HUES48 (cell line): ENCODE measurements at regions not wholly inside any gene's neighbourhood (a gene's known extent, or its start where the extent isn't known, plus 50 kb on each side); places are given as distances from the start of the nearest gene placed in this dataset.
A peak's percentile ranks its signal among the peaks of the same experiment; 100 is the strongest.

Experiments
- H3K27ac ChIP-seq: one replicate; pipeline ENCODE4 v1.7.0; 2013; ENCODE audit warnings: low read depth, low read length, inconsistent platforms
- H3K27me3 ChIP-seq: 2 replicates; pipeline ENCODE4 v1.6.1; 2013; ENCODE audit warnings: mild to moderate bottlenecking, low read length; ENCODE audit not compliant: control insufficient read depth, insufficient read depth
- H3K36me3 ChIP-seq: 2 replicates; pipeline ENCODE4 v1.6.1; 2013; ENCODE audit warnings: low read length; ENCODE audit not compliant: control insufficient read depth, insufficient read depth
- H3K4me1 ChIP-seq: 2 replicates; pipeline ENCODE4 v1.6.1; 2013; ENCODE audit warnings: mild to moderate bottlenecking, low read length; ENCODE audit not compliant: control insufficient read depth, insufficient read depth
- H3K4me3 ChIP-seq: 2 replicates; pipeline ENCODE4 v1.5.1; 2013; ENCODE audit warnings: mild to moderate bottlenecking, low read depth, low read length
- H3K9ac ChIP-seq: 2 replicates; pipeline ENCODE4 v1.6.1; 2013; ENCODE audit warnings: mild to moderate bottlenecking, low read depth, low read length, moderate library complexity
- H3K9me3 ChIP-seq: 2 replicates; pipeline ENCODE4 v1.6.1; 2013; ENCODE audit warnings: low read length; ENCODE audit not compliant: control insufficient read depth, insufficient read depth

DNA sequence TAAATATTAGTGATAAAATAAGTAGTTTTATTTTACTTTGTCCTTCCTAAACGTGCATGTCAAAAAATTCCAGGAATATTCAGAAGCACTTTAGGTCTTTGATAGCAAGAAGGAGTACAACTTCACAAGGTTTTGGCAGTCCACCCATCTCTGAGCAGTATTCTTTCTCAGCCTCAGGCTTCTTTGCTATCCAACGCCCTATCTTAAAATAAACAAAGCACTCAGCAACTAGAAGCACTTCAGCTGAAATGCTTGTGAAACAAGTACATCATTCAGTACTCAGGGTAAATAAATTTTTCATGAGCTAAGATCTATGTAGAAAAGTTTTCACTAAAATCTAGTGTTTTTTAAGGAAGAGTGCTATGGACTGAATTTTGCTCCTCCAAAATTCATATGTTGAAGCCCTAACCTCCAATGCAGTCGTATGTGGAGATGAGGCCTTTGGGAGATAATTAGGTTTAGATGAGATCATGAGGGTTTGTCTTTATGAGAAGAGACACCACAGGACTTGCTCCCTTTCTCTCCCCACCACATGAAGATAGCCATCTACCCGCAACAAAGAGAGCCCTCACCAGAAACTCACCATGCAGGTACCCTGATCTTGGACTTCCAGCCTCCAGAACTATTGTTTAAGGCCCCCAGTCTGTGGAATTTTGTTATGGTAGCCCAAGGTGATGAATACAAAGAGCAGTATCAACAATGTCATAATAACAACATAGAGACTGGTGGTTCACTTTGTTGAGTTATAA is 539.1 kb downstream of the TFAP2A start:
- Histone ChIP-seq H3K9me3 (peaks cover 9% of the 10 kb centered on the region), H3K4me1 (no peaks in the 10 kb centered on the region), H3K9ac (no peak overlapping the region), H3K27ac (no peak overlapping the region), H3K36me3 (no peaks in the 10 kb centered on the region), H3K27me3 (no peaks in the 10 kb centered on the region), H3K4me3 (no peak overlapping the region)

DNA sequence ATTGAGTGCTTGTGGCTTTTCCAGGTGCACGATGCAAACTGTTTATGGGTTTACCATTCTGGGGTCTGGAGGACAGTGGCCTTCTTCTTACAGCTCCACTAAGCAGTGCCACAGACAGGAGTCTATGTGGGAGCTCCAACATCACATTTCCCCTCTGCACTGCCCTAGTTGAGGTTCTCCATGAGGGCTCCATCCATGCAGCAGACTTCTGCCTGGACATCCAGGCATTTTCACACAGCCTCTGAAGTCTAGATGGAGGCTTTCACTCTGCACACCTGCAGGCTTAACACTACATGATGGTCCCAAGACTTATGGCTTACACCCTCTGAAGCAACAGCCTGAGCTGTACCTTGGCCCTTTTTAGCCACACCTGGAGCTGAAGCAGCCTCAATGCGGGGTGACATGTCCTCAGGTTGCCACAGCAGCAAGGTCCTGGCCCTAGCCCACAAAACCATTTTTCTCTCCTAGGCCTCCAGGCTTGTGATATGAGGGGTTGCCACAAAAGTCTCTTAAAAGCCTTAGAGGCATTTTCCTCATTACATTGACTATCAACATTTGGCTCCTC is 552.2 kb downstream of the TFAP2A start:
- no peaks in the 10 kb centered on the region for H3K36me3 ChIP-seq
- no peaks in the 10 kb centered on the region for H3K4me1 ChIP-seq
- H3K9ac ChIP-seq = no peak overlapping the region
- H3K9me3 ChIP-seq = peaks cover 21% of the 10 kb centered on the region
- H3K4me3 ChIP-seq = no peak overlapping the region
- H3K27me3 ChIP-seq = no peaks in the 10 kb centered on the region
- no peak overlapping the region for H3K27ac ChIP-seq

DNA sequence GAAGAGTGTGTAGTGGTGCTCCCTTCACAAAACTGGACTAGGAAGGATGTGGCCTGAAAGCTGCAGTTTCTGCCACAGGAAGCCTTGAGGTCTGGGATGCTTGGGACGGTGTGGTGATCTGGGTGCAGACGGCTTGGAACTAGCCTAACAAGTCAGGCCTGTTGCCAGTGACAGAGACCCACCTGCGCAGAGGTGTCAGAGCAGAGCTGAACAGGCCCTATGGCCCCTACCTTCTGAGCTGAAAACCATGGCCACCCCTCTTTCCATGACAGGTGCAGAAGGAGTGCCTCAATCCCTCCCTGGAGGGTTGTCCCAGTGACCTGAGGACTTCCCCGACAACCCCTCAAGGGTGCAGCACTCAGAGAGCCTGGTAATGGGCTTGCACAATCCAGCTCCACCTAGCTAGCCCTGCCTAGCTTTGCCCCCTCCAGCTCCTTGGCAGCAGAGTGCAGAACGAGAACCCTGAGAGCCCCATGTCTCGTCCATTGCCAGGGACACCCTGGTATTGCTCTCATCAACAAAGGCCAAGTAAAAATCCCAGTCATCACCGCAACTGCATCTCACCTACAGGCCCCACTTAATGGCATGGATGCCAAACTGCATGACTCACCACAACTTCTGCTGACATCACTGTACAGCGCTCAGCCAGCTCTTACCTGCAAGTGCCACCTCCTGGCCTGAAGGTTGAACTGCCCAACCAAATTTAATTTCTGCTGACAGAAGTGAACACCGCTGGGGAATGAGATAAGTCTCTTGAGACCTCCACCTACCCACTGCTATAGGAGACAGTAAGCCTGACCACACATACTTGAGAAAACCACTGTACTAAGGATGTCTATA is 563.1 kb downstream of the TFAP2A start:
- Histone ChIP-seq H3K36me3 (no peaks in the 10 kb centered on the region), H3K9me3 (peaks cover 4% of the 10 kb centered on the region)

DNA sequence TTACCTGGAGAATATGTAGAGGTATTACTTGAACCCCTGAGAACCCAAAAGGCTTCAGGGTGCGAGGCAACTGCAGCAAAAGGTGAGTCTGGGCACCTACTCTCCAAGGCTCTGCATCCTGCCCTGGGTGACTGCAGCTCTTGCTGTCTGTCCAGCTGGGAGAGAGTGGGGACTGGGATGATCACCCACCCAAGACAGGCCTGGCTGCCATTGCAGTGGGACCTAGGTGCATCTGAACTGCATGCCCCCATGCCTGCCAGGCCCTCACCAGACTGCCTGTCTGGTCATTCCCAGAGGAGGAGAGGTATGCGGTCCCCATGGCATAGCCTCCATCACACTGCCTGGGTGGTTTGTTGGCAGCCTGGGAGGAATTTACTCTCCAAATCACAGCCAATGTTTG is 563.9 kb downstream of the TFAP2A start:
- H3K27me3 ChIP-seq = no peaks in the 10 kb centered on the region
- H3K9ac ChIP-seq = no peak overlapping the region
- peaks cover 11% of the 10 kb centered on the region for H3K9me3 ChIP-seq
- no peak overlapping the region for H3K27ac ChIP-seq
- no peaks in the 10 kb centered on the region for H3K36me3 ChIP-seq
- no peak overlapping the region for H3K4me3 ChIP-seq
- peaks cover 4% of the 10 kb centered on the region; the same call in 1 of the 2 replicates for H3K4me1 ChIP-seq

More for the DNA sequence above, 563.1 kb downstream of the TFAP2A start:
- Histone ChIP-seq H3K27me3 (no peaks in the 10 kb centered on the region), H3K4me1 (peaks cover 4% of the 10 kb centered on the region; the same call in 1 of the 2 replicates), H3K27ac (no peak overlapping the region), H3K9ac (no peak overlapping the region), H3K4me3 (no peak overlapping the region)

DNA sequence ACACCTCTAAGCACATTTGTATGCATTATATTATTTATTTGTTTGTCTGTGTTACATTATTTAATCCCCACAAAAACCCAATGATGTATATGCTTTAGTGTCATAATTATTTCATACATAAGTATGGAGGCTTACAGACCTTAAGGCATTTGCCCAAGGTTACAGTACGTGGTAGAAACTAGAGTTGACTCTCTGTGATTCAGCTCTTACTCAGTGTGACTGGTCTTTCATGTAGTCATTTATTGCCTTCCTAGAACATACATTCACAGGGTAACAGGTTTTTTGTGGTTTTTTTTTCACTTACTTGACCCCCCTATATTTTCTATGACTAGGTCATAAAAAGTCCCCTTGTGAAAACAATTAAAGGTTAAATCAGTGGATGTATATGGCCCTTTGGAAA is 566.8 kb downstream of the TFAP2A start:
- no peak overlapping the region for H3K4me3 ChIP-seq
- H3K27ac ChIP-seq = no peak overlapping the region
- peaks cover 13% of the 10 kb centered on the region for H3K9me3 ChIP-seq
- H3K27me3 ChIP-seq = no peaks in the 10 kb centered on the region
- H3K36me3 ChIP-seq = no peaks in the 10 kb centered on the region
- H3K4me1 ChIP-seq = peaks cover 11% of the 10 kb centered on the region
- H3K9ac ChIP-seq = no peak overlapping the region

DNA sequence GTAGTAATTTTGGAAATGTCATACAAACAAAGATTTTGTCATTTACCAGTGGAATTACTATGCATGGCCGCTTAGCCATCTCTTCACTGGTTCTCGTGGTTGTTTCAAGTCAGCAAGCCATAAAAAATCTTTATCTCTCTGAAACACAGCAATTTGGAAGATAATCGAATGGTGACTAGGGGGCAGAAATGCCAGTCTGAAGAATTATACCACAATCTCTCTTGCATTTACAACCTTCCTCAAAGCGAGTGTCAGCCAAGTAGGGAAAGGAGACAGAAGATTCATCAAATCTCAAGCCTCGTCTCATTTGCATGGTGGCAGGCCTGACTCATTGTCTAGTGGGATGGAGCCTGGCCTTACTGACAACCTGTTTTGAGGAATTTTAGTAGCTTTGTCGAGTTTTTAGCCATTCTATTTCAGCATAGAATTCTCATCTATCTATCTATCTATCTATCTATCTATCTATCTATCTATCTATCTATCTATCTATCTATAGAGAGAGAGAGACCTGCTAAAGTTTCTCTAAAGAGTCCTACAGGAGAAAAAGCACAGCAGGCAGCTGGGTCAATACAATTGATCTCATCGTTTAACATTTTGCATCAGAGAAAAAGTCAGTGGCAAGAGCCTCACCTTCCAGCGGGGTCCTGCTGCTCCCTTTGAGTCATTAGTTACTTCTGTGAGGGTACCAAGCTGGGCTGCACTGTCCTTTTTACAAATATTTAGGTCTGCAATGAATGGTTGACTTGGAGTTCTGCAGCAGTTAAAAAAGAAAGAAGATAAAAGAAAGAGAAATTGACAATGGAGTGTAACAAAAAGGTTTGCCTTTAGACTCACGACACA is 572.8 kb downstream of the TFAP2A start:
- H3K9me3 ChIP-seq = peaks cover 13% of the 10 kb centered on the region
- peaks cover 26% of the 10 kb centered on the region for H3K4me1 ChIP-seq
- no peak overlapping the region; the same call in 1 of the 2 replicates for H3K9ac ChIP-seq
- peak overlapping the region; percentile 26 for H3K27ac ChIP-seq
- H3K36me3 ChIP-seq = no peaks in the 10 kb centered on the region
- H3K27me3 ChIP-seq = no peaks in the 10 kb centered on the region
- H3K4me3 ChIP-seq = no peak overlapping the region

DNA sequence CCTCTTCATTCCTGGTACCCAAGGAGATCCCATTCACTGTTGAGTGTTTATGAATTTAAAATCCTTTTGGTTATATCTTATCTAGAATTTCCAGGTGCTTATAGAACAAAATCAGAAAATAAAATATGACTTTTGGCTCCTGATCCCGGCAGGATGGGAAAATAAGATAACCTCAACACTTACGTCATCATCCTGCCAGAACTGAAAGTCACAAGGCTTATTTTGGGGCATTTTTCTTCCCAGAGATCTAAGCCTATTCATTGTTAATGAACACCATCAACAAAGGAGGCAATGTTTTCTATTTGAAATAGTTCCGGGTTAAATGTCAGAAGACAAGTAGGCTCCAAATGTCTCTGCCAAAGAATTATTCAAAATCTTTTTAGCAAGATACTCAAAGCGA is 580.6 kb downstream of the TFAP2A start:
- no peak overlapping the region for H3K4me3 ChIP-seq
- H3K36me3 ChIP-seq = no peaks in the 10 kb centered on the region
- 0 out of 2 replicates have a peak, but pooled peaks cover 5% of the 10 kb centered on the region for H3K4me1 ChIP-seq
- no peaks in the 10 kb centered on the region for H3K27me3 ChIP-seq
- H3K27ac ChIP-seq = no peak overlapping the region
- H3K9me3 ChIP-seq = no peaks in the 10 kb centered on the region
- no peak overlapping the region for H3K9ac ChIP-seq

DNA sequence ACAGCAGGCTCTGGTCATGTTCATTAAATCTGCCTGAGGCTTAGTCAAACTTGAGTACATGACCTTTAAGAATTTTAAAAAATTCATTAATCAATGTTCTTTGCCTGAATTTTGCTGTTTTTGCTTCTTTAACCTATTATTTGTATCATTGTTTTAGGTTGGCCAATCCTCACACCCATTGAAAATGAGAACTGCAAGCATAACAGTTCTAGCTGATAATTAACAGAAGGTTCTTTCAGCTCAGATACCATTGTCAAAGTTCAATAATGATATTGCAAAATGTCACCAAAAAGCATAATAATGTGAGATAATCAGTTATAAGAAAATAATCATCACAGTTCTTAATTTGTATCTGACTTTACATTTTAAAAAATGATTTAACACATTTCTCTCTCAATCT is 583.1 kb downstream of the TFAP2A start:
- Histone ChIP-seq H3K9me3 (no peaks in the 10 kb centered on the region), H3K9ac (no peak overlapping the region), H3K4me1 (no peaks in the 10 kb centered on the region), H3K27ac (no peak overlapping the region), H3K4me3 (no peak overlapping the region), H3K27me3 (no peaks in the 10 kb centered on the region), H3K36me3 (no peaks in the 10 kb centered on the region)

DNA sequence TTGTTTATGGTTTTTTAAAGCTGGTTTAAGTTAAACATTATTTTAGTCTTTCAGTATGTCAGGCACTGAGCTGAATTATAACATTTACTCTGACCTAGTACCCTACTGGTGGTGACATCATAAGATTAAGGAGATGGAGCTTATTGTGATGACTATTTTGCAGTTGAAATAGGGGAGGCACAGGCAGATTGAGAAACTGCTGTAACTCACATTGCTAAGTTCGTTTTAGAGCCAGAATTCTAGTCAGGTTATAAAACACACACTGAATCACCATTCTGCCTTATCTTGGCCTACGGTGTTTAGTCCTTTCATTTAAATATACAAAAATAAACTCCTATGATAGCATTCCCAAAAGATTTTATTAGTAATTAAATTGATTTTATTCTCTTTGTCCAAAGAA is 584.1 kb downstream of the TFAP2A start:
- Histone ChIP-seq H3K4me3 (no peak overlapping the region), H3K9me3 (no peaks in the 10 kb centered on the region), H3K27ac (no peak overlapping the region), H3K36me3 (no peaks in the 10 kb centered on the region), H3K27me3 (no peaks in the 10 kb centered on the region), H3K9ac (no peak overlapping the region), H3K4me1 (no peaks in the 10 kb centered on the region)

DNA sequence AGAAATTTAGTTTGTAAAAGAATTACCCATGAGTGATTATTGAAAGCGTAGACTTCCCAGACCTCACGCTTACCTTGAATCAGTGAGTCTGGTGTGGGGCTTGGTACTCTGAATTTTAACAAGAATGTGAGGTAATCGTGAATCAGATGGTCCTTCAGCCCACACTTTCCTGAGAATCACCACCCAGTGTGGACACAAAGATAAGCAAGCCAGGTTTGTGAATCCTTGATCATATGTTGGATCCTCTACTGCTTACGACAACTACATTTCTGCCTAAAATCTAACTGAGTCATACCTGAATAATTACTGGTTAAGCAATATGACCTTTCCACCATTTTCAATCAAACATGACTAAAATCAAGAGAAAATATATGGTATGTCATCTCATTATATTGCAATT is 589.3 kb downstream of the TFAP2A start:
- Histone ChIP-seq H3K4me1 (no peaks in the 10 kb centered on the region), H3K9me3 (no peaks in the 10 kb centered on the region), H3K27me3 (no peaks in the 10 kb centered on the region), H3K9ac (no peak overlapping the region), H3K4me3 (no peak overlapping the region), H3K27ac (no peak overlapping the region), H3K36me3 (no peaks in the 10 kb centered on the region)
